A172 (cell line): ENCODE measurements at regions not wholly inside any gene's neighbourhood (a gene's known extent, or its start where the extent isn't known, plus 50 kb on each side); places are given as distances from the start of the nearest gene placed in this dataset.
"Not testable (repeated sequence)": the region's sequence is repeated elsewhere in the genome, so short reads cannot be mapped to it uniquely, and the experiment has no call there.

Experiments
- DNase-seq: peaks from one replicate; pipeline ENCODE4 v3.0.0-alpha.2; 2015; ENCODE audit warnings: low spot score

GRCh38 chr3:34869696-34870095, 769.6 kb upstream of the ARPP21 start:
- no peak for DNase-seq

- no peak for DNase-seq
Measured at GRCh38 chr3:34872406-34872805, 766.9 kb upstream of the ARPP21 start.

GRCh38 chr3:34876997-34877396, 762.3 kb upstream of the ARPP21 start:
- DNase-seq, result no peak

- DNase-seq, result no peak
Measured at GRCh38 chr3:34878488-34878887, 760.8 kb upstream of the ARPP21 start.

- DNase-seq, result no peak
Measured at GRCh38 chr3:34881026-34881425, 758.3 kb upstream of the ARPP21 start.

GRCh38 chr3:34882764-34883163, 756.6 kb upstream of the ARPP21 start:
- peak; percentile 29 for DNase-seq

GRCh38 chr3:34884007-34884406, 755.3 kb upstream of the ARPP21 start:
- no peak for DNase-seq

GRCh38 chr3:34886443-34886842, 752.9 kb upstream of the ARPP21 start:
- DNase-seq, result no peak

GRCh38 chr3:34889641-34890040, 749.7 kb upstream of the ARPP21 start:
- DNase-seq, result no peak

- no peak for DNase-seq
Measured at GRCh38 chr3:34890247-34890646, 749.1 kb upstream of the ARPP21 start.

GRCh38 chr3:34891941-34892340, 747.4 kb upstream of the ARPP21 start:
- DNase-seq, result no peak

GRCh38 chr3:34895841-34896240, 743.5 kb upstream of the ARPP21 start:
- no peak for DNase-seq

- DNase-seq, result not testable (repeated sequence)
Measured at GRCh38 chr3:34909679-34910078, 729.6 kb upstream of the ARPP21 start.

GRCh38 chr3:34919025-34919424, 720.3 kb upstream of the ARPP21 start:
- no peak for DNase-seq

GRCh38 chr3:34920806-34921205, 718.5 kb upstream of the ARPP21 start:
- DNase-seq, result no peak

GRCh38 chr3:34924961-34925360, 714.4 kb upstream of the ARPP21 start:
- no peak for DNase-seq

- no peak for DNase-seq
Measured at GRCh38 chr3:34925851-34926250, 713.5 kb upstream of the ARPP21 start.

- peak; percentile 25 for DNase-seq
Measured at GRCh38 chr3:34929036-34929435, 710.3 kb upstream of the ARPP21 start.

GRCh38 chr3:34934660-34935059, 704.7 kb upstream of the ARPP21 start:
- DNase-seq, result no peak

GRCh38 chr3:34938784-34939183, 700.5 kb upstream of the ARPP21 start:
- DNase-seq, result no peak

GRCh38 chr3:34942256-34942655, 697.1 kb upstream of the ARPP21 start:
- DNase-seq, result no peak

- DNase-seq, result peak; percentile 87
Measured at GRCh38 chr3:34947834-34948233, 691.5 kb upstream of the ARPP21 start.

- DNase-seq, result peak; percentile 38
Measured at GRCh38 chr3:34948517-34948916, 690.8 kb upstream of the ARPP21 start.

- DNase-seq, result no peak
Measured at GRCh38 chr3:34955680-34956079, 683.6 kb upstream of the ARPP21 start.

- DNase-seq, result no peak
Measured at GRCh38 chr3:34956511-34956910, 682.8 kb upstream of the ARPP21 start.
